IMR-90 (cell line): ENCODE measurements at regions not wholly inside any gene's neighbourhood (a gene's known extent, or its start where the extent isn't known, plus 50 kb on each side); places are given as distances from the start of the nearest gene placed in this dataset.

ENCODE experiments used
- ATAC-seq: fragments of 200-7000 bp; cut with Tn5 transposase; 2 replicates; pipeline ENCODE4 v1.9.1; 2020; ENCODE audit warnings: low read depth, mild to moderate bottlenecking, moderate library complexity
- BruUV-seq: library from RNA; stranded (reverse); fragments of 400-500 nt; replicated peaks from 2 replicates; lab custom pipeline; 2021; lab: Mats Ljungman, UMichigan
- CTCF ChIA-PET: fragments of 300-600 bp; formaldehyde crosslinking; extraction: SDS; loops from one replicate; lab custom pipeline; 2021; ENCODE audit warnings: antibody characterized with exemption; lab: Yijun Ruan, JAX
- POLR2A ChIA-PET: fragments of 300-600 bp; sonication (Branson Sonifier 250); formaldehyde crosslinking; loops from one replicate; lab custom pipeline; 2022; ENCODE audit warnings: antibody characterized with exemption; ENCODE audit not compliant: unreplicated experiment; lab: Charles Lee
- DNase-seq: peaks from one replicate; pipeline ENCODE4 v3.0.0; 2013
- H2AFZ ChIP-seq: replicated peaks from 2 replicates; pipeline ENCODE3; 2013; ENCODE audit warnings: low read length, mild to moderate bottlenecking; ENCODE audit not compliant: poor library complexity
- H2AK5ac ChIP-seq: 2 replicates; pipeline ENCODE4 v1.6.1; 2013; ENCODE audit warnings: low read depth, low read length, inconsistent platforms
- H2AK9ac ChIP-seq: replicated peaks from 2 replicates; pipeline ENCODE3; 2013; ENCODE audit warnings: mild to moderate bottlenecking, low read depth, low read length, moderate library complexity; ENCODE audit not compliant: poor library complexity
- H2BK120ac ChIP-seq: 2 replicates; pipeline ENCODE4 v1.6.1; 2013; ENCODE audit warnings: low read depth, low read length, inconsistent platforms
- H2BK15ac ChIP-seq: 3 replicates; pipeline ENCODE4 v1.6.1; 2013; ENCODE audit warnings: low read depth, low read length, inconsistent platforms
- H2BK20ac ChIP-seq: 2 replicates; pipeline ENCODE4 v1.6.1; 2013; ENCODE audit warnings: low read depth, mild to moderate bottlenecking, inconsistent platforms, low read length, moderate library complexity
- H2BK5ac ChIP-seq: 2 replicates; pipeline ENCODE4 v1.6.1; 2013; ENCODE audit warnings: mild to moderate bottlenecking, low read depth, low read length, inconsistent platforms; ENCODE audit not compliant: poor library complexity, severe bottlenecking
- H3K14ac ChIP-seq: replicated peaks from 2 replicates; pipeline ENCODE4 v1.6.1; 2013; ENCODE audit warnings: low read depth, low read length, inconsistent platforms
- H3K18ac ChIP-seq: 2 replicates; pipeline ENCODE4 v1.6.1; 2013; ENCODE audit warnings: low read depth, low read length, control low read depth
- H3K23ac ChIP-seq: 2 replicates; pipeline ENCODE4 v1.6.1; 2013; ENCODE audit warnings: low read depth, low read length, inconsistent platforms
- H3K27ac ChIP-seq: 2 replicates; pipeline ENCODE4 v1.5.1; 2013; ENCODE audit warnings: mild to moderate bottlenecking, control low read depth, low read length; ENCODE audit not compliant: insufficient read depth
- H3K27me3 ChIP-seq: 2 replicates; pipeline ENCODE4 v1.6.1; 2013; ENCODE audit warnings: low read length; ENCODE audit not compliant: control insufficient read depth, insufficient read depth
- H3K36me3 ChIP-seq: 2 replicates; pipeline ENCODE4 v1.6.1; 2013; ENCODE audit warnings: low read length, mixed read lengths; ENCODE audit not compliant: control insufficient read depth, insufficient read depth
- H3K4ac ChIP-seq: 2 replicates; pipeline ENCODE4 v1.6.1; 2013; ENCODE audit warnings: low read depth, low read length, inconsistent platforms
- H3K4me1 ChIP-seq: 2 replicates; pipeline ENCODE4 v1.6.1; 2013; ENCODE audit warnings: low read length, mixed read lengths; ENCODE audit not compliant: control insufficient read depth, insufficient read depth
- H3K4me2 ChIP-seq: 2 replicates; pipeline ENCODE4 v1.6.1; 2013; ENCODE audit warnings: low read depth, mild to moderate bottlenecking, control low read depth, low read length, moderate library complexity
- H3K4me3 ChIP-seq: 2 replicates; pipeline ENCODE4 v1.5.1; 2013; ENCODE audit warnings: low read depth, mild to moderate bottlenecking, control low read depth, low read length, moderate library complexity; ENCODE audit not compliant: insufficient read depth
- H3K56ac ChIP-seq: 2 replicates; pipeline ENCODE4 v1.6.1; 2013; ENCODE audit warnings: low read length, inconsistent platforms; ENCODE audit not compliant: insufficient read depth; ENCODE audit errors: extremely low read depth
- H3K79me1 ChIP-seq, 2 experiments: 2 replicates each; pipeline ENCODE4 v1.6.1; 2013; ENCODE audit warnings: low read length in 2 of 2, inconsistent platforms in 1 of 2, low read depth in 1 of 2
- H3K9ac ChIP-seq: 2 replicates; pipeline ENCODE4 v1.6.1; 2013; ENCODE audit warnings: low read depth, low read length, control low read depth
- H3K9me1 ChIP-seq: 2 replicates; pipeline ENCODE4 v1.6.1; 2013; ENCODE audit warnings: low read length, inconsistent platforms; ENCODE audit not compliant: insufficient read depth
- H3K9me3 ChIP-seq: 2 replicates; pipeline ENCODE4 v1.6.1; 2013; ENCODE audit warnings: low read length; ENCODE audit not compliant: control insufficient read depth, insufficient read depth
- H4K20me1 ChIP-seq: 2 replicates; pipeline ENCODE4 v1.6.1; 2013; ENCODE audit warnings: low read length, inconsistent platforms; ENCODE audit not compliant: insufficient read depth
- H4K5ac ChIP-seq: 2 replicates; pipeline ENCODE4 v1.6.1; 2013; ENCODE audit warnings: mild to moderate bottlenecking, low read depth, low read length, control low read depth
- H4K8ac ChIP-seq, 2 experiments: 2 replicates each; pipeline ENCODE4 v1.6.1; 2013; ENCODE audit warnings: low read depth in 2 of 2, low read length in 2 of 2, control low read depth in 1 of 2, inconsistent platforms in 1 of 2
- H4K91ac ChIP-seq: 2 replicates; pipeline ENCODE4 v1.6.1; 2013; ENCODE audit warnings: low read depth, low read length, inconsistent platforms; ENCODE audit not compliant: insufficient read depth
- CHD1 ChIP-seq: IDR thresholded peaks from 2 replicates; pipeline ENCODE4 v1.6.1; 2012; ENCODE audit warnings: low read depth, low read length, improper control_type of control experiment
- NFE2L2 ChIP-seq: fragments of 150-350 bp; IDR thresholded peaks from 2 replicates; pipeline ENCODE4 v1.6.1; 2016; ENCODE audit warnings: low read depth, mild to moderate bottlenecking, low read length
- POLR2A ChIP-seq: IDR thresholded peaks from 2 replicates; pipeline ENCODE4 v1.6.1; 2012; ENCODE audit warnings: mild to moderate bottlenecking, low read depth, low read length
- RCOR1 ChIP-seq: IDR thresholded peaks from 2 replicates; pipeline ENCODE4 v1.6.1; 2012; ENCODE audit warnings: mild to moderate bottlenecking, low read length, improper control_type of control experiment; ENCODE audit not compliant: insufficient replicate concordance
- WGBS, 2 experiments: methylation state at CpG; one replicate each; pipeline versions ENCODE4 v1.1.5 to v1.1.7; 2013; ENCODE audit warnings: missing lambda C conversion rate in 2 of 2; ENCODE audit not compliant: insufficient read length in 1 of 2; ENCODE audit errors: extremely low coverage in 2 of 2; 5-methylcytosine and 5-hydroxymethylcytosine counted together
- dilution Hi-C: fragments of 300-500 bp; cut with HindIII; formaldehyde crosslinking; loops from one replicate; pipeline ENCODE4 v1.14.3; 2018; ENCODE audit warnings: low sequenced_read_pairs; ENCODE audit not compliant: unreplicated experiment
- in situ Hi-C: fragments of 300-500 bp; cut with MboI; formaldehyde crosslinking; loops from 3 replicates; pipeline ENCODE4 v1.14.3; 2019; ENCODE audit warnings: low sequenced_read_pairs, inconsistent platforms, mixed read lengths
- intact Hi-C: fragments of 100-400 bp; cut with micrococcal nuclease; formaldehyde crosslinking; loops from 2 replicates; pipeline ENCODE4 v1.10.0; 2022
- TF ChIP-seq, protein P1 (sequence below): conservative IDR thresholded peaks from 2 replicates; pipeline ENCODE4 v1.5.1; 2012; ENCODE audit warnings: mild to moderate bottlenecking, low read depth, low read length, improper control_type of control experiment
- TF ChIP-seq, protein P2 (sequence below): fragments of 150-350 bp; IDR thresholded peaks from 2 replicates; pipeline ENCODE4 v1.6.1; 2017; ENCODE audit warnings: mild to moderate bottlenecking, antibody characterized with exemption, low read length, low read depth
- TF ChIP-seq, protein P3 (sequence below): fragments of 150-350 bp; IDR thresholded peaks from 2 replicates; pipeline ENCODE4 v1.6.1; 2016; ENCODE audit warnings: low read depth, mild to moderate bottlenecking, low read length, moderate library complexity, borderline replicate concordance

DNA sequence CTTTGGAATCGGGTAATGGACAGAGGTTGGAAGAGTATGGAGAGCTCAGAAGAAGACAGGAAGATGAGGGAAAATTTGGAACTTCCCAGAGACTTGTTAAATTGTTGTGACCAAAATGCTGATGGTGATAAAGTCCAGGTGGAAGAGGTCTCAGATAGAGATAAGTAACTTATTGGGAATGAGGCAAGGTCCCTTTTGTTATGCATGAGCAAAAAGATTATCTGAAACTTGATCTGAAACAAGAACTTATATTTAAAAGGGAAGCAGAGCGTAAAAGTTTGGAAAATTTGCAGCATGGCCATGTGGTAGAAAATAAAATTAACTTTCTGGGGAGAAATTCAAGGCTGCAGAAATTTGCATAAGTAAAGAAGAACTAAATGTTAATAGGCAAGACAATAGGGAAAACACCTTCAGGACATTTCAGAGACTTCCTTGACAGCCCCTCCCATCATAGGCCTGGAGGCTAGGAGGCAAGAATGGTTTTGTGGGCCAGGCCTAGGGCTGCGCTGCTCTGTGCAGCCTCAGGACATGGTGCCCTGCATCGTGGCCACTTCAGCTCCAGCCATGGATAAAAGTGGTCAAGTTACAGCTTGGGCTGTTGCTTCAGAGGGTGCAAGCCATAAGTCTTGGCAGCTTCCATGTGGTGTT, 425.7 kb upstream of the PRICKLE1 start:
- Histone ChIP-seq H3K14ac (no peak overlapping the region), H3K4me1 (no peaks in the 10 kb centered on the region), H4K20me1 (no peaks in the 10 kb centered on the region), H3K18ac (no peak overlapping the region), H4K91ac (no peak overlapping the region), H2AK9ac (no peak overlapping the region), H3K79me1 (no peaks in the 10 kb centered on the region), H3K27me3 (no peaks in the 10 kb centered on the region), H3K56ac (no peak overlapping the region), H2BK15ac (no peak overlapping the region), H3K27ac (no peak overlapping the region), H4K8ac (no peak overlapping the region), H2BK20ac (no peak overlapping the region), H4K5ac (no peak overlapping the region), H3K4me3 (no peak overlapping the region), H2AK5ac (no peak overlapping the region), H3K9ac (no peak overlapping the region), H3K23ac (no peak overlapping the region), H3K4ac (no peak overlapping the region), H2BK5ac (no peak overlapping the region), H2AFZ (no peak overlapping the region), H3K9me1 (no peaks in the 10 kb centered on the region), H3K36me3 (no peaks in the 10 kb centered on the region), H3K9me3 (no peaks in the 10 kb centered on the region; the same call in 1 of the 2 replicates), H3K4me2 (no peak overlapping the region), H2BK120ac (no peak overlapping the region)
- intact Hi-C loops = no loop called here
- BruUV-seq = no TSS peak
- TF ChIP-seq, protein P1, sequence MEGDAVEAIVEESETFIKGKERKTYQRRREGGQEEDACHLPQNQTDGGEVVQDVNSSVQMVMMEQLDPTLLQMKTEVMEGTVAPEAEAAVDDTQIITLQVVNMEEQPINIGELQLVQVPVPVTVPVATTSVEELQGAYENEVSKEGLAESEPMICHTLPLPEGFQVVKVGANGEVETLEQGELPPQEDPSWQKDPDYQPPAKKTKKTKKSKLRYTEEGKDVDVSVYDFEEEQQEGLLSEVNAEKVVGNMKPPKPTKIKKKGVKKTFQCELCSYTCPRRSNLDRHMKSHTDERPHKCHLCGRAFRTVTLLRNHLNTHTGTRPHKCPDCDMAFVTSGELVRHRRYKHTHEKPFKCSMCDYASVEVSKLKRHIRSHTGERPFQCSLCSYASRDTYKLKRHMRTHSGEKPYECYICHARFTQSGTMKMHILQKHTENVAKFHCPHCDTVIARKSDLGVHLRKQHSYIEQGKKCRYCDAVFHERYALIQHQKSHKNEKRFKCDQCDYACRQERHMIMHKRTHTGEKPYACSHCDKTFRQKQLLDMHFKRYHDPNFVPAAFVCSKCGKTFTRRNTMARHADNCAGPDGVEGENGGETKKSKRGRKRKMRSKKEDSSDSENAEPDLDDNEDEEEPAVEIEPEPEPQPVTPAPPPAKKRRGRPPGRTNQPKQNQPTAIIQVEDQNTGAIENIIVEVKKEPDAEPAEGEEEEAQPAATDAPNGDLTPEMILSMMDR = no peak
- no peak for TF ChIP-seq POLR2A
- TF ChIP-seq CHD1 = no peak
- TF ChIP-seq, protein P2, sequence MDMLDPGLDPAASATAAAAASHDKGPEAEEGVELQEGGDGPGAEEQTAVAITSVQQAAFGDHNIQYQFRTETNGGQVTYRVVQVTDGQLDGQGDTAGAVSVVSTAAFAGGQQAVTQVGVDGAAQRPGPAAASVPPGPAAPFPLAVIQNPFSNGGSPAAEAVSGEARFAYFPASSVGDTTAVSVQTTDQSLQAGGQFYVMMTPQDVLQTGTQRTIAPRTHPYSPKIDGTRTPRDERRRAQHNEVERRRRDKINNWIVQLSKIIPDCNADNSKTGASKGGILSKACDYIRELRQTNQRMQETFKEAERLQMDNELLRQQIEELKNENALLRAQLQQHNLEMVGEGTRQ = no peak
- no peak for TF ChIP-seq RCOR1
- TF ChIP-seq, protein P3, sequence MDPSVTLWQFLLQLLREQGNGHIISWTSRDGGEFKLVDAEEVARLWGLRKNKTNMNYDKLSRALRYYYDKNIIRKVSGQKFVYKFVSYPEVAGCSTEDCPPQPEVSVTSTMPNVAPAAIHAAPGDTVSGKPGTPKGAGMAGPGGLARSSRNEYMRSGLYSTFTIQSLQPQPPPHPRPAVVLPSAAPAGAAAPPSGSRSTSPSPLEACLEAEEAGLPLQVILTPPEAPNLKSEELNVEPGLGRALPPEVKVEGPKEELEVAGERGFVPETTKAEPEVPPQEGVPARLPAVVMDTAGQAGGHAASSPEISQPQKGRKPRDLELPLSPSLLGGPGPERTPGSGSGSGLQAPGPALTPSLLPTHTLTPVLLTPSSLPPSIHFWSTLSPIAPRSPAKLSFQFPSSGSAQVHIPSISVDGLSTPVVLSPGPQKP = no peak
- no peak for TF ChIP-seq NFE2L2
- CTCF ChIA-PET = no interaction called here
- DNase-seq = no peak
- WGBS, 2 experiments = 47% methylated on average over 2 of the region's 4 CpGs; no CpG with 5 or more reads in 1 of the 2 experiments
- ATAC-seq = no peak
- POLR2A ChIA-PET = no interaction called here
- dilution Hi-C loops = no loop called here
- in situ Hi-C loops = no loop called here
